Motor neuron (in vitro differentiated cells): ENCODE measurements at regions not wholly inside any gene's neighbourhood (a gene's known extent, or its start where the extent isn't known, plus 50 kb on each side); places are given as distances from the start of the nearest gene placed in this dataset.

Experiments used
- ATAC-seq, 8 experiments: fragments of 200-7000 bp; cut with Tn5 transposase; replicated peaks in 6 of 8; 2 replicates each; pipeline ENCODE4 v1.8.0; 2021; ENCODE audit warnings: mild to moderate bottlenecking in 8 of 8, moderate library complexity in 8 of 8
- H3K27ac ChIP-seq, 2 donors: fragments of 250-450 bp; sonication (Bioruptor Pico); 2 replicates each; pipeline ENCODE4 v1.9.0; 2021; ENCODE audit warnings: antibody characterized with exemption in 2 of 2, mild to moderate bottlenecking in 2 of 2, moderate library complexity in 1 of 2
- H3K4me1 ChIP-seq, 2 donors: fragments of 250-450 bp; sonication (Bioruptor Pico); replicated peaks in 1 of 2; 2 replicates each; pipeline ENCODE4 v1.6.1; 2021; ENCODE audit warnings: antibody characterized with exemption in 2 of 2, mild to moderate bottlenecking in 2 of 2, moderate library complexity in 1 of 2
- H3K4me3 ChIP-seq, 5 donors: fragments of 250-450 bp; sonication (Bioruptor Pico); 2 replicates each; pipeline ENCODE4 v1.9.0; 2021; ENCODE audit warnings: antibody characterized with exemption in 5 of 5, mild to moderate bottlenecking in 5 of 5, moderate library complexity in 4 of 5
- WGBS, 10 experiments: fragments of 450-650 bp; shearing (Covaris generic); methylation state at CpG; one replicate each; pipeline ENCODE4 v1.0.0; 2022; 5-methylcytosine and 5-hydroxymethylcytosine counted together
- in situ Hi-C, 9 experiments: fragments of 400-800 bp; cut with MboI; loops; one replicate each; pipeline ENCODE4 v1.15.0; 2021; ENCODE audit warnings: low sequenced_read_pairs in 9 of 9, low pct_unique_long_range_greater_than_20kb in 2 of 9; ENCODE audit not compliant: unreplicated experiment in 9 of 9

DNA sequence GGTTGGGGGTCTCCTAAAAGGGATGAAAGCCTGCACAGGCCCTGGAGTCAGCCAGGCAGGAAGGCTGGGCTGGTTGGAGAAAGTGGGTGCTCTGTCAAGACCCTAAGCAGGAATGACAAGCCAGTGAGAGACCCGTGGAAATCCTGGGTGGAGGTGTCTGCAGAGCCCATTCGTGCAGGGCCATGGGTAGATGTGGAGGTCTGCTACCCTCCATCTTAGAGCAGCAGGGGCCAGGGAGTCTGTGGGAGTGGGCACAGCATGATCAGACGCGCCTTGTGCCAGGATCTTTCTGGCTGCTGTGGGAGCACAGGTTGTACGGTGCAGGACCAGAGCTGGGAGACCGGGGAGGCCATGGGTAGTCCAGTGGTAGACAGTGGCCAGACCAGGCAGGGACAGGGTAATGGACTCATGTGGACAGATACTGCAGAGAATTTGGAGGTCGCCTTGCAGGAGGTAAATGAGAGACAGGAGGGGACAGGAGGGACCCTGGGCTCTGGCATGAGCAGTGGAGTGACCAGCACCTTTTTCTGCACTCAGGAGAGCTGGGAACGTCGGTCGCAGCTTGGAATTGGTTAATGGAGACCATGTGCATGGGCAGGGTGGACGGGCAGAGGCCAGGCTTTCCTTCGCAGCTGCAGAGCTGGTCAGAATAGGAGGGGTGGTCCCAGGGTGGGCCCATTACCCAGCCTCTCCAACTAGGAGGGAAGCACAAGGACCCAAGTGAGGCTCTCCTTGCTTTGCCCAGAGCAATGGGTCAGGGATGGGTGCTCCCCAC lies 203.5 kb upstream of the PMEPA1 start:
- in situ Hi-C loops: no loop called here
- 38 to 94% (median 75%) methylated on average over 1 to 6 of the region's 12 CpGs; no CpG with 5 or more reads in 3 of the 10 experiments for WGBS, 10 experiments
- Histone ChIP-seq H3K4me3 (no peak overlapping the region), H3K27ac (no peak overlapping the region), H3K4me1 (peaks cover 0 to 5% of the 10 kb centered on the region in 2 donors)
- no peak for ATAC-seq

DNA sequence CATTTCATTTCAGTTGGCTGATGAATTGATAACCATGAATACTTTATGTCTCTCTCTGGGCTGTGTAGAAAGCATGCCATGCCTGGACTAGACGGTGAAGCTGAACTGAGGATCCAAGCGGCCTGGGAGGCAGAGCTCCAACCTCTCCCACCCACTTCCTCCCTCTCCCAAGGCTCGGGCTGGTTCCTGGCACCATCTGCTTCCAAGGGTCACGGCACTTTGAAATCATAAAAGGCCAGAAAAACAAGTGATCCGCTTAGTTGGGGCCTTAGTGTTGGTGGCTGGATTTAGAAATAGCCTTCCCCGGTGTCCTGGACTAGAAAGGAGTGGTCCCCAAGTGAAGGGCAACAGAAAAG lies 202.4 kb upstream of the PMEPA1 start:
- in situ Hi-C loops: no loop called here
- Histone ChIP-seq H3K4me1 (peaks cover 0 to 14% of the 10 kb centered on the region in 2 donors), H3K4me3 (no peak overlapping the region), H3K27ac (no peak overlapping the region)
- WGBS, 10 experiments: 0 to 100% (median 69%) methylated on average over 1 to 3 of the region's 6 CpGs; no CpG with 5 or more reads in 4 of the 10 experiments
- ATAC-seq: no peak

DNA sequence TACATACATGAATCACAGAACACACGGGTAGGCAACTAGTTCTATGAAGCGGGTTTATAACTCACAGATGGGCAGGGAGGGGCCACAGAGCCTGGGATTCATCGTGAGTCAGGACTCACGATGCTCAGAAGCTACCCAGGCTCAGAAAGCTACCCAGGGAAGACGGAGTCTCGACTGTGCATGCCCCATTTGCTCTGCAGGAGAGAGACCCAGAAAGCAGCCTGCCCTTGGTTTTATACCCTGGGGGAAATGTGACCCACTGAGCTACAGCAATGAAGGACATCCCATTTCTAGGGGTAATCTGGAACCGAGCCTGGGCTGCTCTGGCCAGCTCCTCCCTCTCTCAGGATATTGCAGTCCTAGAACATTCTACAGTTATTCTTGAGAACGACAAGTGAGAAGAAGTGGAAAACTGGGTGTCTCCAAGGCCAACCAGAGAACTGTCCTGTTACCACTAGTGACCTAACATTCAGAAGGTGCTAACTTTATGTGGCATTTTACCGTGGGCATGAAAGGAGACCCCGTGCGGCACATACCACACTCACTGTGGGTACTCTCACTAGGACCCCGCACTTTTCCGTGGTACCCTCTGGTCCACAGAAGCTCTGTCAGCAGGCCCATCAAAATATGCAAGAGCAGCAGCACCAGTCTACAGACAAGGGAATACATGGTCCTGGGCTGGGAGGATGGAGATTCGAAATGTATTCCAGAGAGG lies 201.9 kb upstream of the PMEPA1 start:
- in situ Hi-C loops: no loop called here

DNA sequence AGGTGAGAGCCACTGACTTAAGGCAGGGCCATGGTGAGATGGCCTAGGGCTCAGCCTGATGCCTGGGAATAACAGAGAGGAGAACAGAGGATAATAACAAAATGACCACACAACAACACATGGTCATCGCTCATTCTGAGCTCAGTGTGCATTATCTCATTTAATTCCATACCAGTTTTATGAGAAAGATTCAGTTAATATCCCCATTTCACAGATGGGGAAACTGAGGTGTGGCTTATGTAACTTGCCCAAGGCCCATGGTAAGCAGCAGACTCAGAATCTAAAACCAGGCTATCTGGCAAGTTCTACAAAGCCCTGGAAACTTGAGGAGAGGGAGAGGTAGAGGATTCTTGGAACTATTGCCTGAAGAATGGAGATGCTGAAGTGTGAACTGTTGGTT lies 200.9 kb upstream of the PMEPA1 start:
- no peak for ATAC-seq
- in situ Hi-C loops: no loop called here
- Histone ChIP-seq H3K27ac (no peak overlapping the region), H3K4me3 (no peak overlapping the region), H3K4me1 (peaks cover 0 to 14% of the 10 kb centered on the region in 2 donors)
- 40 to 100% (median 85%) methylated on average over 1 of the region's 1 CpG; no CpG with 5 or more reads in 4 of the 10 experiments for WGBS, 10 experiments

More for the DNA sequence above, 201.9 kb upstream of the PMEPA1 start:
- Histone ChIP-seq H3K4me1 (peaks cover 0 to 14% of the 10 kb centered on the region in 2 donors), H3K27ac (no peak overlapping the region), H3K4me3 (no peak overlapping the region)
- no peak for ATAC-seq
- 48 to 100% (median 74%) methylated on average over 1 to 12 of the region's 14 CpGs; no CpG with 5 or more reads in 1 of the 10 experiments for WGBS, 10 experiments

DNA sequence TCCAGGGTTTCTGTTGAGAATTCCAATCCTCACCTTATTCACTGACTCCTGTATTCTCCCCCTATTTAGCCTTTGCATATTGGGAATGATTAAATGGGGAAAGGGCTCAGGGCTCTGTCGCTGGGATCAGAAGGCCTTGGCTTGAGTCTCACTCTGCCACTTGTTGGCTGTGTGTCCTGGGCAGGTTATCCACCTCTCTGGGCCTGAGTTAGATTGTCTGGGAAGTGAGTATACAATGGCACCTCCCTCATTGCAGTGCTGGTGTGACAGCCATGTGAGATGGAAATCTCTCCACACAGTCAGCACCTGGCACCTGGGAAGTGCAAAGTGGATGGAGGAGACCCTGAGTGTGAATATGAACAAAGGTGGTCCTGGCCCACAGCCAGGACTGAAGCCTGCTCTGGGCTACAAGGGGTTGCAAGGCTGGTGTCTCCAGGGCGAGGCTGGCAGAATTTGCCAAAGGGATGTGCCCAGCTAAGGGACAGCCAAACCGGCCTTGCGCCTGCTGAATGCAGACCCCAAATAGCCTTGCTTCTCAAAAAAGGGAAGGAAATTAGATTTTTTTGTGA lies 200.0 kb upstream of the PMEPA1 start:
- H3K27ac ChIP-seq: no peak overlapping the region
- in situ Hi-C loops: no loop called here
- ATAC-seq: no peak
- H3K4me1 ChIP-seq: peaks cover 0 to 14% of the 10 kb centered on the region in 2 donors
- H3K4me3 ChIP-seq: no peak overlapping the region
- 60 to 100% (median 92%) methylated on average over 1 to 3 of the region's 4 CpGs; no CpG with 5 or more reads in 5 of the 10 experiments for WGBS, 10 experiments

DNA sequence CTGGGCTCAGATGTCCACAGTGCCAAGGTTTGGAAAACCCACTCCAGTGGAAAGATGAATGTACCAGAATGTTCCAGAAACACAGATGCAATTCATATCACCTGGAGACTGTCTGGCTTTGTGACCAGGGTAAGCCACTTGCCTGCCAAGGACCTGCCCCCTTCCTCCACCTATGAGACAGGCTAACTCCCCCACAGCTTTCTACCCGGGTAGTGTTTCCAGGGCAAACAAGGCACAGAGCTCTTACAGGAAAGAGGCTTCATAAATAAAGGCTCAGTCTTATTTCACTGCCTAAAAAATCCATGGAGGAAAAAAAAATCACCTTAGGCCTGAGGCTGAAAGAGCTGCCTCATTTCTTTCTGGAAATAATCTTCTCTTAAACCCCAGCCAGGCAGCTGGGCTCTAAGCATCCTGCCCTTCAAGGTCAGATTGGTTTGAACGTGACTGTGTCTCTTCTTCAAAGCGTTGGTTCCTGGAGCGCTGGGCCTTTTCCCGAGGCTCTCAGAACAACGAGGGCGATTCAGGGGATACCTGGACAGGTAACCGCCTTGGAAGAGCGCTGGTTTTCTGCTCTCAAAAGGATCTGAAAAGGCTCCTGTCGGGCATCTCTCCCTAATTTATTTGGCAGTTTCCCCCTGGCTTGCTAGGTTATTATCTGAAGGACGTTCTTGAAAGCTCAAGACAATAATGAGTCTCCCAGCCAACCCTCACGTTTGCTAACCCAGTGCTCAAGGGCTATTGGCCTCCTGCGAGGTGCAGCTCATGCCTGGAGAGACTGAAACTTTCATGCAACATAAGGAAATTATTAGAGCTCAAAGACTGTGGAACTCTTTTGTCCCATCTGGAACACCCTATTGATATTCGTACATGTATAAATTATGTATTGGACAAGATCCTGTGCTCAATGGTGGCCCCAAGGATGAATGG lies 199.2 kb upstream of the PMEPA1 start:
- ATAC-seq: peak in 2 of 8 experiments; percentile 36 to 43
- H3K4me3 ChIP-seq: no peak overlapping the region
- H3K4me1 ChIP-seq: peaks cover 0 to 14% of the 10 kb centered on the region in 2 donors
- in situ Hi-C loops: no loop called here
- 40 to 100% (median 72%) methylated on average over 1 to 11 of the region's 14 CpGs; no CpG with 5 or more reads in 1 of the 10 experiments for WGBS, 10 experiments
- no peak overlapping the region for H3K27ac ChIP-seq

DNA sequence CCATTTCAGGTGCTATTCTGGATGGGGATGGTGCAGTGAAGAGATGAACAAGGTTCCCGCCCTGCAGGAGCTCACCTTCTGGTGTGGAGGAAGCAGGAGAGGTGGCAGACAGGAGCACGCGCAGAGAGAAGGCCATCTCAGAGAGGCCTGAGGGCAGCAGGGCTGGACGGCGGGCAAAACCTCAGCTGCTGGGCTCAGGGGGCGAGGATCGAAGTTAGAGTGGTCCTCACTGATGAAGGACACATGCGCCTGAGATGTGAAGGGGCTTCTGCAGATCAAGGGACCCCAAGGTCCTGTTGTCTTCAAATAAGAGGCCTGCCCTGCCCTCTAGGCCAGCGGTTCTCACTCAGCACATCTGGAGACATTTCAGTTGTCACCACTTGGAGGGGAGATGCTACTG lies 198.4 kb upstream of the PMEPA1 start:
- no peak overlapping the region for H3K27ac ChIP-seq
- H3K4me1 ChIP-seq: peaks cover 0 to 14% of the 10 kb centered on the region in 2 donors
- in situ Hi-C loops: no loop called here
- H3K4me3 ChIP-seq: no peak overlapping the region
- WGBS, 10 experiments: 55 to 95% (median 84%) methylated on average over 3 to 5 of the region's 9 CpGs; no CpG with 5 or more reads in 6 of the 10 experiments
- ATAC-seq: no peak

DNA sequence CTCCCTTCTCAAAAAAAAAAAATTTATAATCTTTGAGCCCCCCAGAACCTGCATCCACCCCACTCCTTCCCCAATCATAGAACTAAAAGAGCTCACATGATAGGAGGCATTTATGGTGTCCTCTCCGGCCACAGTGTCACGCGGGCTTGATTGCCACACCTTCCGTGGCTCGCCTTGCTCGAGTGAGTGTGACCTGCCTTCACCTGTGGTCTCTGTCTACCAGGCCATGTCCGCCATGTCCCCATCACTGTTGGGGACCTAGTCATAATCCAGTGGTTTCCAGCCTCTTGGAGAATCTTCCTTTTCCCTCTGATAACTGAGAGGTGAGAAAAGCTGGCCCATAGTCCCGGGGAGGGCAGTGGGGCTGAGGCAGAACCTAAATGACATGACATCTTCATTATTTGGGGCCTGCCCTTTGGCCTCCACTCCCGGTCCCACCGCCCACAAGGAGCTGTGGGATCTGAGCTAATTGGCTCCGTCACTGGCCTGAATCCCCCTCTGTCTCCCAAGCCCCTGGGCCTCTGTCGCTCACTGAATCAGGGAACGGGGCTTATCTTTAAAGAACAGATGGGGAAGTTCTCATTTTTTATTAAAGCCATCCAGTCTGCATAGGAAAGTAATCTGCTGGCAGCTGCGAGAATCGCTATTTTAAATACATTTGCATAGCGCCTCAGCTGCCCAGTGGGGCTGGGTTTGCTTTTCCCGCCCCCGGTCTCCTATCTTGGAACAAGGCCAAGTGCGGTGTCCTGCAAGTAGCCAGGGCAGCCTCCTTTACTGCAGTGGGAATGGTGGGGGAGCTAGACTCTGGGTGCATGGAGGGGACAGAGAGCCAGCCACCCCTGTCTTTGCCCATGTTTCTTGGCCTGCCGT lies 197.6 kb upstream of the PMEPA1 start:
- peak in 6 of 8 experiments; percentile 43 to 86 (median 63) for ATAC-seq
- in situ Hi-C loops: no loop called here

DNA sequence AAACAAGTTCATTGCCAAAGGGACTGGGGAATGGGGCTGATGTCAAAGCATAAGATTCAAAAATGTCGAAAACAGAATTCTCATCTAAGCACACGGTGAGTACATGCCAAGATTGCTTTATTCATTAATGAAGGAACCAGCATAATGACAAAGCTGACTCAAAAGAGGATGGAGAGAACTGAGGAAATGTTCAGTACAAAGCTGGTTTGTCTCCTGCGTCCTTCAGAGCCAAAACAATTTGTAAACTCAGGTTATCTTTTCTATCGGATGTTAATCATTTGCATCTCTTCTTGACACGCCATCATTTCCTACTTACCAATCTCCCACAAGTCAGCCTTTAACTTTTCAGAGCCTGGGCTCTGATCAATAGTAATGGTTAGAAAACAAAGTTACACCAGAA lies 195.6 kb upstream of the PMEPA1 start:
- peaks cover 0 to 14% of the 10 kb centered on the region in 2 donors for H3K4me1 ChIP-seq
- H3K4me3 ChIP-seq: no peak overlapping the region
- ATAC-seq: no peak
- WGBS, 10 experiments: 70 to 92% (median 89%) methylated on average over 2 to 5 of the region's 5 CpGs
- H3K27ac ChIP-seq: no peak overlapping the region
- in situ Hi-C loops: no loop called here

More for the DNA sequence above, 197.6 kb upstream of the PMEPA1 start:
- WGBS, 10 experiments: 29 to 70% (median 63%) methylated on average over 2 to 17 of the region's 20 CpGs; no CpG with 5 or more reads in 1 of the 10 experiments
- Histone ChIP-seq H3K4me1 (peaks cover 0 to 14% of the 10 kb centered on the region in 2 donors), H3K27ac (no peak overlapping the region), H3K4me3 (no peak overlapping the region)

DNA sequence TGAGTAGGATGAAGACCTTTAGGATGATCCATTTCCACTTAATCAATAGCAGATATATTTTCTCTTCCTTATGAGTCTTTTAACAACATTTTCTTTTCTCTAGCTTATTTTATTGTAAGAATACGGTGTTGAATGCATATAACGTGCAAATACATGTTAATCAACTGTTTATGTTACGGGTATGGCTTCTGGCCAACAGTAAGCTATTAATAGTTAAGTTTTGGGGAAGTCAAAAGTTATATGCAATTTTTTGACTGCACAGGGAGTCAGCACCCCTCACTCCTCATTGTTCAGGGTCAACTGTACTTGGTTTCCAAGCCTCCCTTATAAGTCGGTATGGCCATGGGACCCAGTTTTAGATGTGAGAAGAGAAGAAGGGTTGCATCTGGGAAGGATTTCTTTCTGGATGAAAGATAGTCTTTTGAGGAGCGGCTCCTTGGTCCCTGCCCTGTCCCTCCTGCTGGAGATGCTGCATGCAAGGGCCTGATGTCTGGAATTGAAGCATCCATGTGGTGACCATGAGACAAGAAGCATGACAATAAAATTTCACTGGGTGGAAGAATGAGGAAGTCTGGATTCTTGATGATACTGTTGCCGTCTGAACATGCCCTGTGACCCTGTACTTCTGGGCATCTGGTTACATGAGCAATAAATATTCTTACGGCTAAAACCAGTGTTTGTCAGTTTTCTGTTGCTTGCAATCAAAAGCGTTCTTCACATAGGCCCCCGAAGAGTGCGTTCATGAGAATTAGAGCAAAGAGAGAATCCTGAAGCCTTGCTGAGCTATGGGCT lies 194.7 kb upstream of the PMEPA1 start:
- in situ Hi-C loops: no loop called here
- Histone ChIP-seq H3K4me1 (peaks cover 0 to 13% of the 10 kb centered on the region in 2 donors), H3K4me3 (no peak overlapping the region), H3K27ac (no peak overlapping the region)
- peak in 1 of 8 experiments; percentile 12 for ATAC-seq
- WGBS, 10 experiments: 38 to 96% (median 85%) methylated on average over 2 to 9 of the region's 10 CpGs

DNA sequence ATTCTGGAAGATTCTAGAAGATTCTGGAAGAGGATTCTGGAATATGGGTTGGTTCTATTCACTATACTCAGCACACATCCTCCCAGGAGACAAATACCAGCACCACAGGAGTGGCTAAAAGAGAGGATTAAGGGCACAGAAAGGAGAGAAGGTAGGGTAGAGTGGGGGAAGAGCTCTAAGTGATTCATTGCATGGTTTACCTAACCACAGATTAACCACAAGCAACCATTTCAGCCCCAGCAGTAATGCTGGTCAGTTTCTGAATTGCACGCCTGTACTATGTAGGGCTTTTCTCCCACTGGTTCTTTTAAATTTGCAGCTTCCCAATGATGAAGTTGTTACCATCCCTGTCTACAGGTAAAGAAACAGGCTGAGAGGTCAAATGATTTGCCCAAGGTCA lies 192.7 kb upstream of the PMEPA1 start:
- H3K4me1 ChIP-seq: peaks cover 0 to 2% of the 10 kb centered on the region in 2 donors
- ATAC-seq: no peak
- in situ Hi-C loops: no loop called here
- no peak overlapping the region for H3K27ac ChIP-seq
- whole genome bisulfite sequencing, 10 experiments: 17 to 100% (median 90%) methylated on average over 1 of the region's 1 CpG; no CpG with 5 or more reads in 4 of the 10 experiments
- no peak overlapping the region for H3K4me3 ChIP-seq
